IMR-90 (cell line): ENCODE measurements at regions not wholly inside any gene's neighbourhood (a gene's known extent, or its start where the extent isn't known, plus 50 kb on each side); places are given as distances from the start of the nearest gene placed in this dataset.

Experiments
- ATAC-seq: fragments of 200-7000 bp; cut with Tn5 transposase; 2 replicates; pipeline ENCODE4 v1.9.1; 2020; ENCODE audit warnings: low read depth, mild to moderate bottlenecking, moderate library complexity
- BruUV-seq: library from RNA; stranded (reverse); fragments of 400-500 nt; replicated peaks from 2 replicates; lab custom pipeline; 2021; lab: Mats Ljungman, UMichigan
- CTCF ChIA-PET: fragments of 300-600 bp; formaldehyde crosslinking; extraction: SDS; loops from one replicate; lab custom pipeline; 2021; ENCODE audit warnings: antibody characterized with exemption; lab: Yijun Ruan, JAX
- POLR2A ChIA-PET: fragments of 300-600 bp; sonication (Branson Sonifier 250); formaldehyde crosslinking; loops from one replicate; lab custom pipeline; 2022; ENCODE audit warnings: antibody characterized with exemption; ENCODE audit not compliant: unreplicated experiment; lab: Charles Lee
- DNase-seq: peaks from one replicate; pipeline ENCODE4 v3.0.0; 2013
- H2AFZ ChIP-seq: replicated peaks from 2 replicates; pipeline ENCODE3; 2013; ENCODE audit warnings: low read length, mild to moderate bottlenecking; ENCODE audit not compliant: poor library complexity
- H2AK5ac ChIP-seq: 2 replicates; pipeline ENCODE4 v1.6.1; 2013; ENCODE audit warnings: low read depth, low read length, inconsistent platforms
- H2AK9ac ChIP-seq: replicated peaks from 2 replicates; pipeline ENCODE3; 2013; ENCODE audit warnings: mild to moderate bottlenecking, low read depth, low read length, moderate library complexity; ENCODE audit not compliant: poor library complexity
- H2BK120ac ChIP-seq: 2 replicates; pipeline ENCODE4 v1.6.1; 2013; ENCODE audit warnings: low read depth, low read length, inconsistent platforms
- H2BK15ac ChIP-seq: 3 replicates; pipeline ENCODE4 v1.6.1; 2013; ENCODE audit warnings: low read depth, low read length, inconsistent platforms
- H2BK20ac ChIP-seq: 2 replicates; pipeline ENCODE4 v1.6.1; 2013; ENCODE audit warnings: low read depth, mild to moderate bottlenecking, inconsistent platforms, low read length, moderate library complexity
- H2BK5ac ChIP-seq: 2 replicates; pipeline ENCODE4 v1.6.1; 2013; ENCODE audit warnings: mild to moderate bottlenecking, low read depth, low read length, inconsistent platforms; ENCODE audit not compliant: poor library complexity, severe bottlenecking
- H3K14ac ChIP-seq: replicated peaks from 2 replicates; pipeline ENCODE4 v1.6.1; 2013; ENCODE audit warnings: low read depth, low read length, inconsistent platforms
- H3K18ac ChIP-seq: 2 replicates; pipeline ENCODE4 v1.6.1; 2013; ENCODE audit warnings: low read depth, low read length, control low read depth
- H3K23ac ChIP-seq: 2 replicates; pipeline ENCODE4 v1.6.1; 2013; ENCODE audit warnings: low read depth, low read length, inconsistent platforms
- H3K27ac ChIP-seq: 2 replicates; pipeline ENCODE4 v1.5.1; 2013; ENCODE audit warnings: mild to moderate bottlenecking, control low read depth, low read length; ENCODE audit not compliant: insufficient read depth
- H3K27me3 ChIP-seq: 2 replicates; pipeline ENCODE4 v1.6.1; 2013; ENCODE audit warnings: low read length; ENCODE audit not compliant: control insufficient read depth, insufficient read depth
- H3K36me3 ChIP-seq: 2 replicates; pipeline ENCODE4 v1.6.1; 2013; ENCODE audit warnings: low read length, mixed read lengths; ENCODE audit not compliant: control insufficient read depth, insufficient read depth
- H3K4ac ChIP-seq: 2 replicates; pipeline ENCODE4 v1.6.1; 2013; ENCODE audit warnings: low read depth, low read length, inconsistent platforms
- H3K4me1 ChIP-seq: 2 replicates; pipeline ENCODE4 v1.6.1; 2013; ENCODE audit warnings: low read length, mixed read lengths; ENCODE audit not compliant: control insufficient read depth, insufficient read depth
- H3K4me2 ChIP-seq: 2 replicates; pipeline ENCODE4 v1.6.1; 2013; ENCODE audit warnings: low read depth, mild to moderate bottlenecking, control low read depth, low read length, moderate library complexity
- H3K4me3 ChIP-seq: 2 replicates; pipeline ENCODE4 v1.5.1; 2013; ENCODE audit warnings: low read depth, mild to moderate bottlenecking, control low read depth, low read length, moderate library complexity; ENCODE audit not compliant: insufficient read depth
- H3K56ac ChIP-seq: 2 replicates; pipeline ENCODE4 v1.6.1; 2013; ENCODE audit warnings: low read length, inconsistent platforms; ENCODE audit not compliant: insufficient read depth; ENCODE audit errors: extremely low read depth
- H3K79me1 ChIP-seq, 2 experiments: 2 replicates each; pipeline ENCODE4 v1.6.1; 2013; ENCODE audit warnings: low read length in 2 of 2, inconsistent platforms in 1 of 2, low read depth in 1 of 2
- H3K9ac ChIP-seq: 2 replicates; pipeline ENCODE4 v1.6.1; 2013; ENCODE audit warnings: low read depth, low read length, control low read depth
- H3K9me1 ChIP-seq: 2 replicates; pipeline ENCODE4 v1.6.1; 2013; ENCODE audit warnings: low read length, inconsistent platforms; ENCODE audit not compliant: insufficient read depth
- H3K9me3 ChIP-seq: 2 replicates; pipeline ENCODE4 v1.6.1; 2013; ENCODE audit warnings: low read length; ENCODE audit not compliant: control insufficient read depth, insufficient read depth
- H4K20me1 ChIP-seq: 2 replicates; pipeline ENCODE4 v1.6.1; 2013; ENCODE audit warnings: low read length, inconsistent platforms; ENCODE audit not compliant: insufficient read depth
- H4K5ac ChIP-seq: 2 replicates; pipeline ENCODE4 v1.6.1; 2013; ENCODE audit warnings: mild to moderate bottlenecking, low read depth, low read length, control low read depth
- H4K8ac ChIP-seq, 2 experiments: 2 replicates each; pipeline ENCODE4 v1.6.1; 2013; ENCODE audit warnings: low read depth in 2 of 2, low read length in 2 of 2, control low read depth in 1 of 2, inconsistent platforms in 1 of 2
- H4K91ac ChIP-seq: 2 replicates; pipeline ENCODE4 v1.6.1; 2013; ENCODE audit warnings: low read depth, low read length, inconsistent platforms; ENCODE audit not compliant: insufficient read depth
- MAZ ChIP-seq: IDR thresholded peaks from 2 replicates; pipeline ENCODE4 v1.6.1; 2012; ENCODE audit warnings: low read depth, mild to moderate bottlenecking, low read length, improper control_type of control experiment, moderate library complexity, borderline replicate concordance
- POLR2A ChIP-seq: IDR thresholded peaks from 2 replicates; pipeline ENCODE4 v1.6.1; 2012; ENCODE audit warnings: mild to moderate bottlenecking, low read depth, low read length
- RAD21 ChIP-seq: IDR thresholded peaks from 2 replicates; pipeline ENCODE4 v1.6.1; 2012; ENCODE audit warnings: low read length, improper control_type of control experiment
- SMC3 ChIP-seq: fragments of 150-350 bp; IDR thresholded peaks from 2 replicates; pipeline ENCODE4 v1.6.1; 2016; ENCODE audit warnings: low read depth, mild to moderate bottlenecking, antibody characterized with exemption, low read length, moderate library complexity
- WGBS, 2 experiments: methylation state at CpG; one replicate each; pipeline versions ENCODE4 v1.1.5 to v1.1.7; 2013; ENCODE audit warnings: missing lambda C conversion rate in 2 of 2; ENCODE audit not compliant: insufficient read length in 1 of 2; ENCODE audit errors: extremely low coverage in 2 of 2; 5-methylcytosine and 5-hydroxymethylcytosine counted together
- dilution Hi-C: fragments of 300-500 bp; cut with HindIII; formaldehyde crosslinking; loops from one replicate; pipeline ENCODE4 v1.14.3; 2018; ENCODE audit warnings: low sequenced_read_pairs; ENCODE audit not compliant: unreplicated experiment
- in situ Hi-C: fragments of 300-500 bp; cut with MboI; formaldehyde crosslinking; loops from 3 replicates; pipeline ENCODE4 v1.14.3; 2019; ENCODE audit warnings: low sequenced_read_pairs, inconsistent platforms, mixed read lengths
- intact Hi-C: fragments of 100-400 bp; cut with micrococcal nuclease; formaldehyde crosslinking; loops from 2 replicates; pipeline ENCODE4 v1.10.0; 2022
- TF ChIP-seq, protein P1 (sequence below): conservative IDR thresholded peaks from 2 replicates; pipeline ENCODE4 v1.5.1; 2012; ENCODE audit warnings: mild to moderate bottlenecking, low read depth, low read length, improper control_type of control experiment

DNA sequence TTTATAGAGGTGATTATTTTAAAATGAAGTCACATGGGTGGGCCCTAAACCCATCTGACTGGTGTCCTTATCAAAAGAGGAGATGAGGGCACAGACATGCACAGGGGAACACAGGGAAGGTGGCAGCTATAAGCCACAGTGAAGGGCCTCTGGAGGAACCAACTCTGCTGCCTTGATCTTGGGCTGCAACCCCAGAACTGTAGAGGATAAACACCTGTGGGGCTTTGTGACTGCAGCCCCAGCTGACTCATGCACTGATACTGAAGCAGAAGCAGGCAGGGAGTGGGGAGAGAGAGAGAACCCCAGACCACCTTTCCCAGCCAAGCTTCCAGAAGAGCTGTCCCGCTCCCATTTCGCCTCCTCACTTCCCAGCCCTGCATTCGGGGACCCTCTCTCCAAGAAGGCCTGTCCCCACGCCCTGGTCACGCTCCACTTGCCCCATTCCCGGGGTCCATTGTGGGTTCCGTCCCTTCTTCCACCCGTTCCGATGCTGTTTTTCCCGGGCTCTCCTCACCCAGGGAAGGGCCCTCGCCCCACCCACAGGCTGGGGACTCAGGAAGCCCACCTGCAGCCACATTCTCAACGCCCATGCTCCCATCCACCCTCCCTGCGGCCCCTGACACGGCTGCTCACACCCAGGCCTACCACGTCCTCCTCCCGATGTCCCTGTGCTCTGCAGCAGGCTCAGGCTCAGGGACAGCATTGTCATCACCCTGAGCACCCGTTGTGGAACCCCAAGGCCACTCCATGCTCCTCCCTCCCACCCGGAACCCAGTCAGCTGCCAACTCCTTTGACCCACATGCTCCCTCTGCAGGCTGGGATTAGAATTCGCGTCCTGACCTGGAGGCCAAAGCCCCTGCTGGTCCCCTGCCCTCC, 90.8 kb upstream of the SHANK2 start:
- no peak overlapping the region for H3K18ac ChIP-seq
- H3K9ac ChIP-seq: no peak overlapping the region
- dilution Hi-C loops: no loop called here
- peak overlapping the region; percentile 52 for H2AK9ac ChIP-seq
- intact Hi-C loops: no loop called here
- CTCF ChIA-PET: interaction anchor here (0.9 to 1.2 kb wide), 3 partner anchors 22 to 91 kb away, joined by 3 to 6 read pairs (median 3); partner anchors contain the start of gene SHANK2
- H2BK15ac ChIP-seq: no peak overlapping the region
- no peak overlapping the region for H2BK5ac ChIP-seq
- H3K79me1 ChIP-seq: no peaks in the 10 kb centered on the region
- H2BK20ac ChIP-seq: peak overlapping the region; percentile 35; the same call in 1 of the 2 replicates
- BruUV-seq: no TSS peak
- peaks cover 4% of the 10 kb centered on the region; the same call in 1 of the 2 replicates for H4K20me1 ChIP-seq
- H3K9me1 ChIP-seq: peaks cover 6% of the 10 kb centered on the region; the same call in 1 of the 2 replicates
- no peak overlapping the region for H4K5ac ChIP-seq
- POLR2A ChIA-PET: no interaction called here
- WGBS, 2 experiments: 79% methylated on average over 5 of the region's 20 CpGs; no CpG with 5 or more reads in 1 of the 2 experiments
- no peak overlapping the region for H3K56ac ChIP-seq
- no peak overlapping the region for H2BK120ac ChIP-seq
- no peak overlapping the region for H3K4me3 ChIP-seq
- in situ Hi-C loops: no loop called here
- no peak overlapping the region for H3K23ac ChIP-seq
- TF ChIP-seq POLR2A (no peak), MAZ (peak; percentile 76; the same call in 1 of the 2 replicates), RAD21 (peak; percentile 55), SMC3 (peak; percentile 41)
- TF ChIP-seq, protein P1, sequence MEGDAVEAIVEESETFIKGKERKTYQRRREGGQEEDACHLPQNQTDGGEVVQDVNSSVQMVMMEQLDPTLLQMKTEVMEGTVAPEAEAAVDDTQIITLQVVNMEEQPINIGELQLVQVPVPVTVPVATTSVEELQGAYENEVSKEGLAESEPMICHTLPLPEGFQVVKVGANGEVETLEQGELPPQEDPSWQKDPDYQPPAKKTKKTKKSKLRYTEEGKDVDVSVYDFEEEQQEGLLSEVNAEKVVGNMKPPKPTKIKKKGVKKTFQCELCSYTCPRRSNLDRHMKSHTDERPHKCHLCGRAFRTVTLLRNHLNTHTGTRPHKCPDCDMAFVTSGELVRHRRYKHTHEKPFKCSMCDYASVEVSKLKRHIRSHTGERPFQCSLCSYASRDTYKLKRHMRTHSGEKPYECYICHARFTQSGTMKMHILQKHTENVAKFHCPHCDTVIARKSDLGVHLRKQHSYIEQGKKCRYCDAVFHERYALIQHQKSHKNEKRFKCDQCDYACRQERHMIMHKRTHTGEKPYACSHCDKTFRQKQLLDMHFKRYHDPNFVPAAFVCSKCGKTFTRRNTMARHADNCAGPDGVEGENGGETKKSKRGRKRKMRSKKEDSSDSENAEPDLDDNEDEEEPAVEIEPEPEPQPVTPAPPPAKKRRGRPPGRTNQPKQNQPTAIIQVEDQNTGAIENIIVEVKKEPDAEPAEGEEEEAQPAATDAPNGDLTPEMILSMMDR: peak; percentile 53
- peaks cover 2% of the 10 kb centered on the region; the same call in 1 of the 2 replicates for H3K9me3 ChIP-seq
- DNase-seq (peak; percentile 15), ATAC-seq (peak; percentile 9; the same call in 1 of the 2 replicates)
- no peaks in the 10 kb centered on the region for H3K36me3 ChIP-seq
- H3K4me1 ChIP-seq: peaks cover 24% of the 10 kb centered on the region
- H4K91ac ChIP-seq: peak overlapping the region; percentile 44; the same call in 1 of the 2 replicates
- peak overlapping the region; percentile 65 for H2AFZ ChIP-seq
- H3K4me2 ChIP-seq: no peak overlapping the region
- no peak overlapping the region for H3K14ac ChIP-seq
- H3K27me3 ChIP-seq: peaks cover 24% of the 10 kb centered on the region
- H3K27ac ChIP-seq: no peak overlapping the region
- H3K4ac ChIP-seq: no peak overlapping the region; the same call in 1 of the 2 replicates
- no peak overlapping the region for H2AK5ac ChIP-seq
- H4K8ac ChIP-seq: 0 out of 4 replicates have a peak overlapping the region, but pooled peaks of 1 of the 2 experiments have one; percentile 16
